ENCODE measurements at regions not wholly inside any gene's neighbourhood (a gene's known extent, or its start where the extent isn't known, plus 50 kb on each side); places are given as distances from the start of the nearest gene placed in this dataset.
"Not testable (repeated sequence)": the region's sequence is repeated elsewhere in the genome, so short reads cannot be mapped to it uniquely, and the experiment has no call there.

DNA sequence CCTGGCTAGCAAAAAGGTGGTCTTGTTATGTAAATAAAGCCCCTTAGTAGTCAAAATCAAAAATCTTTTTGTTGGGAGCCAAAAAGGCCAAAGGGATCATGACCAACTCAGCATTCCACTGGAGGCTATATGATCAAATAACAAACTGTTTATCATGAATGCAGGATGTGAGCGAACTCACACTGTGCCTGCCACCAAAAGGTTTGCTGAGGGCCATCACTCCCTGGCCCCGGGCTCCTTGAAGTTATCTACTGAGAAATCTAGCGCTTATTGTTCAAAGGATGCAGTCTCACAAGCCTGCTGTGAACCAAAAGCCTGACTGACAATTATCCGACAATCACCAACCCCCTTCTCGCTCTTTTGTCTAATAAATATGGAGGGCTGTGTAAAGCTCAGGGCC, 107.2 kb upstream of the DDHD1 start:
- Histone ChIP-seq H3K4me3 (no peak overlapping the region), H3K4me1 (no peaks in the 10 kb centered on the region), H3K27ac (no peak overlapping the region), H3K9me3 (no peaks in the 10 kb centered on the region), H3K27me3 (no peaks in the 10 kb centered on the region), H3K36me3 (no peaks in the 10 kb centered on the region)
- TF ChIP-seq, protein P1, sequence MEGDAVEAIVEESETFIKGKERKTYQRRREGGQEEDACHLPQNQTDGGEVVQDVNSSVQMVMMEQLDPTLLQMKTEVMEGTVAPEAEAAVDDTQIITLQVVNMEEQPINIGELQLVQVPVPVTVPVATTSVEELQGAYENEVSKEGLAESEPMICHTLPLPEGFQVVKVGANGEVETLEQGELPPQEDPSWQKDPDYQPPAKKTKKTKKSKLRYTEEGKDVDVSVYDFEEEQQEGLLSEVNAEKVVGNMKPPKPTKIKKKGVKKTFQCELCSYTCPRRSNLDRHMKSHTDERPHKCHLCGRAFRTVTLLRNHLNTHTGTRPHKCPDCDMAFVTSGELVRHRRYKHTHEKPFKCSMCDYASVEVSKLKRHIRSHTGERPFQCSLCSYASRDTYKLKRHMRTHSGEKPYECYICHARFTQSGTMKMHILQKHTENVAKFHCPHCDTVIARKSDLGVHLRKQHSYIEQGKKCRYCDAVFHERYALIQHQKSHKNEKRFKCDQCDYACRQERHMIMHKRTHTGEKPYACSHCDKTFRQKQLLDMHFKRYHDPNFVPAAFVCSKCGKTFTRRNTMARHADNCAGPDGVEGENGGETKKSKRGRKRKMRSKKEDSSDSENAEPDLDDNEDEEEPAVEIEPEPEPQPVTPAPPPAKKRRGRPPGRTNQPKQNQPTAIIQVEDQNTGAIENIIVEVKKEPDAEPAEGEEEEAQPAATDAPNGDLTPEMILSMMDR (IDR thresholded peaks at IDR 0.05), result no peak
- intact Hi-C loops (cut with DNase I), result no loop called here
- ATAC-seq (no peak), DNase-seq (no peak)

DNA sequence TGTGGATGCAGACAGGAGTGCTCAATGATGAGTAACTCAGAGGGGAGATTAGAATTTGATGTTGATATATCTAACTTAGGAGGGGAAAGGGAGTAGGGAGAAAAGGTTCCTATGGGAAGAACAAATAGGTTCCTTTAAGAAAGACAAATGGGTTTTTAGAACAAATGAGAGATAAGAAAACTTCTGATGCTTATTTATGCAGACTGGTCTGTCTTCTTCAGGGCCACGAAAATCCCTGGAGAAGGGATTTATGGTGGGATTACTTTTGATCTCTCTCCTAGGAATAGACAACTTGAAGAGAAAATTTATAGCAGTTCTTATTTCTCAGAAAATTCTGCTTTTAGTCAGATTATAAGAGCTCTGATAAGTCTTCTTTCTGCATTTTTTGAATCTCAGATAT, 99.0 kb upstream of the DDHD1 start:
- Histone ChIP-seq H3K4me1 (no peaks in the 10 kb centered on the region), H3K36me3 (no peaks in the 10 kb centered on the region), H3K27me3 (no peaks in the 10 kb centered on the region), H3K9me3 (no peaks in the 10 kb centered on the region), H3K27ac (no peak overlapping the region), H3K4me3 (no peak overlapping the region)
- ATAC-seq, result no peak
- intact Hi-C loops (cut with DNase I), result no loop called here
- TF ChIP-seq, protein P1 (IDR thresholded peaks at IDR 0.05), result no peak
- DNase-seq, result no peak

DNA sequence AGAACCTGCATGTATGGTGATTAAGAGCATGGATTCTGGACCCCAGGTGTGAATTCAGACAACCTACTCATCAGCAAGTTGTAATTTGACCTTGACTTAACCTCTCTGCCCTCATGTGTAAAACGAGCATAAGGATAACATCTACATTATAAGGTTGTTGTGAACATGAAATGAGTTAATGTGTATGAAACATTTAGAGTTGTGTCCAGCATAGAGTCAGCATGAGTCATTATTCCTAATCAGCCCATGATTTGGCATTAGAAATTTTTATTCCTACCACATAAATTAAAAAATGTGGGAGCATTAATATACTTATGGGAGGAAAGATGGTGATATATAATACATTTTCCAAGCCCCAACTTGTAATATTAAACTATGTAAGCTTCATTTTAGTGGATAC, 95.9 kb upstream of the DDHD1 start:
- TF ChIP-seq, protein P1 (IDR thresholded peaks at IDR 0.05), result no peak
- Histone ChIP-seq H3K27me3 (no peaks in the 10 kb centered on the region), H3K27ac (no peak overlapping the region), H3K4me1 (no peaks in the 10 kb centered on the region), H3K4me3 (no peak overlapping the region), H3K9me3 (no peaks in the 10 kb centered on the region), H3K36me3 (no peaks in the 10 kb centered on the region)
- ATAC-seq, result no peak
- intact Hi-C loops (cut with DNase I), result no loop called here
- DNase-seq, result no peak

DNA sequence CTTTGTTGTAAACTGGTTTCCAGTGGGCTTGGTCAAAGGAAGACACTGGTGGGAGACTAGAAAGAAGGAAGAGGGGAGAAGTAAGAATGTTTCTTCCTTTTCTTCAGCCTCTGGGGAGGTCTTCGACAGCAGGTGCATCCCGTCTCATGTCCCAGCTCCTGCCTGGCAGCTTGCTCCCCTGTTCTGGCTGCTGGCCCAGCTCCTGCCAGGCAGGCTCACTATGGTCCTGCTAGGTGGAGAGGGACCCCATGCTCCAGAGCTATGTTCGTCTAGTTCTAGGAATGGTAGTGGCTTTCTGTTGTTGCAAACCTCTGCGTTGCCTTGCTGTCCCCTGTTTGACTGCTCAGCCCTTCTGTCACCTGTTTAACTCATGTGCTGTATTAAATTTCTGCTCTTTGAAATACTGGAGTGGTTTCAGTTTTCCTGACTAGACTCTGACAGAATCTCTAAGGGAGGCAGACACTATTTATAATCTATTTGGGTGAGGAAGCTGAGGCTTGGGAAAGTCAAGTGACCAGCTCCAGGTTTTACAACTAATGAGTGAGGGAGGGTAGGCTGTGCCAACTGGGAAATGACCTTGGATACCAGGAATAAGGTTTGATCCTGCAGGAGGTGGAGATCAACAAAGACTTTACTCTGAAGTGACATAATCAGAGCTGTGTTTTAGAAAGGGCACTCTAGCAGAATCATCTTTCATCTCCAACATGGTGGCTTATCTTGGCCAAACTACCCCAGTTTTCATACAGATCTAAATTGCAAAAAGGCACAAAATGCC, 94.7 kb upstream of the DDHD1 start:
- H3K4me1 ChIP-seq, result no peaks in the 10 kb centered on the region
- H3K27ac ChIP-seq, result no peak overlapping the region
- no peak overlapping the region for H3K4me3 ChIP-seq
- H3K36me3 ChIP-seq, result no peaks in the 10 kb centered on the region
- DNase-seq (peak; percentile 50), ATAC-seq (no peak)
- TF ChIP-seq, protein P1 (IDR thresholded peaks at IDR 0.05), result no peak
- intact Hi-C loops (cut with DNase I), result no loop called here
- no peaks in the 10 kb centered on the region for H3K9me3 ChIP-seq
- H3K27me3 ChIP-seq, result no peaks in the 10 kb centered on the region

DNA sequence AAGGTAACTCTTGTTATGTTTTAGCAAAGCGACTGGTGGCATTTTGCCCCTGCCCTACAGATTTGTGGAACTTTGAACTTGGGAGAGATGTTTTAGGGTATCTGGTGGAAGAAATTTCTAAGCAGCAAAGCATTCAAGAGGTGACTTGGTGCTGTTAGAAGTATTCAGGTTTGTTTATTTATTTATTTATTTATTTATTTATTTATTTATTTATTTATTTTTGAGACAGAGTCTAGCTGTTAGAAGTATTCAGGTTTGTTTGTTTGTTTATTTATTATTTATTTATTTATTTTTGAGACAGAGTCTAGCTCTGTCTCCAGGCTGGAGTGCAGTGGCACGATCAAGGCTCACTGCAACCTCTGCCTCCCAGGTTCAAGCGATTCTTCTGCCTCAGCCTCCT, 89.8 kb upstream of the DDHD1 start:
- ATAC-seq; H3K27me3 ChIP-seq; intact Hi-C loops (cut with DNase I); DNase-seq; H3K9me3 ChIP-seq; H3K4me3 ChIP-seq; H3K27ac ChIP-seq; H3K36me3 ChIP-seq; H3K4me1 ChIP-seq: not testable (repeated sequence)

DNA sequence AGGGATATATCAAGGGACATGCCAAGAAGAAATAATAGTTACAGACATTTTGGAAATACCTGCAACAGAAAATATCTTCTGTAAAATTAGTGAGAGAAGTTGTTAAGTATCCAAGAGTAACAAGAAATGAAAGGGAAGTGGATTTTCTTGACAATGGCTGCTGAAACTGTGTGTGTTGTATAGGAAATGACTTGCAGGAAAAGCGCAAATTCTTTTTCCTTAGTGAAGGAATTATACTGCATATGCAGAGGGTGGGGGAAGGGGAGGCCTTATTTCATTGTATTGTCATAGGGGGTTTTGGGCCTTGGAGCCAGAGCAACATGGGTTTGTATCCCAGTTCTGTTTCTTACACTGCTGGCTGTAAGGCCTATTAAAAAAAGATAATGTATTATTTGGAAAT, 84.4 kb upstream of the DDHD1 start:
- DNase-seq, result no peak
- TF ChIP-seq, protein P1 (IDR thresholded peaks at IDR 0.05), result no peak
- no peaks in the 10 kb centered on the region for H3K27me3 ChIP-seq
- intact Hi-C loops (cut with DNase I), result no loop called here
- no peaks in the 10 kb centered on the region for H3K36me3 ChIP-seq
- no peak overlapping the region for H3K27ac ChIP-seq
- H3K9me3 ChIP-seq, result no peaks in the 10 kb centered on the region
- no peak for ATAC-seq
- H3K4me3 ChIP-seq, result no peak overlapping the region
- no peaks in the 10 kb centered on the region for H3K4me1 ChIP-seq

All from upper lobe of right lung (tissue), 1 donor.